HepG2 (cell line): ENCODE measurements at regions not wholly inside any gene's neighbourhood (a gene's known extent, or its start where the extent isn't known, plus 50 kb on each side); places are given as distances from the start of the nearest gene placed in this dataset.

Experiments
- ATAC-seq: fragments of 200-7000 bp; cut with Tn5 transposase; 3 replicates; pipeline ENCODE4 v1.9.1; 2020; ENCODE audit warnings: mild to moderate bottlenecking, moderate library complexity
- BruUV-seq: library from RNA; stranded (reverse); fragments of 400-500 nt; replicated peaks from 2 replicates; lab custom pipeline; 2021; lab: Mats Ljungman, UMichigan
- CTCF ChIA-PET: fragments of 300-600 bp; formaldehyde crosslinking; extraction: SDS; loops from one replicate; lab custom pipeline; 2021; ENCODE audit warnings: low total read pairs, inconsistent platforms, low intra/inter-chr PET ratio; lab: Yijun Ruan, JAX
- POLR2A ChIA-PET: fragments of 350-600 bp; sonication (Branson Sonifier 250); formaldehyde crosslinking; loops from one replicate; lab custom pipeline; 2020; ENCODE audit warnings: antibody characterized with exemption, inconsistent platforms; lab: Yijun Ruan, JAX
- DNase-seq: peaks from one replicate; pipeline ENCODE4 v3.0.0-alpha.2; 2015; ENCODE audit warnings: low spot score
- FAIRE-seq: peaks from 3 replicates; lab custom pipeline; 2011; peaks lifted over from hg19 to GRCh38; lab: Jason Lieb, UNC
- H2AFZ ChIP-seq: one replicate; pipeline ENCODE4 v1.6.1; 2011; ENCODE audit warnings: low read length, inconsistent platforms
- H3K27ac ChIP-seq: fragments of 300-600 bp; 3 replicates; pipeline ENCODE4 v1.8.0; 2011; ENCODE audit warnings: mixed run types, mild to moderate bottlenecking, mixed read lengths, low read length, inconsistent platforms; ENCODE audit not compliant: insufficient read depth; ENCODE audit errors: extremely low read length
- H3K27me3 ChIP-seq, 2 experiments: fragments of 200-600 bp in 1 of 2; 2 replicates in 1 of 2; 3 replicates in 1 of 2; pipeline versions ENCODE4 v1.6.0 to v1.8.0; 2011; ENCODE audit warnings: low read length in 2 of 2, mild to moderate bottlenecking in 2 of 2, moderate library complexity in 2 of 2, inconsistent platforms in 1 of 2; ENCODE audit not compliant: insufficient read depth in 2 of 2, control insufficient read depth in 1 of 2
- H3K36me3 ChIP-seq, 2 experiments: fragments of 200-600 bp in 1 of 2; replicated peaks in 1 of 2; 2 replicates in 1 of 2; 3 replicates in 1 of 2; pipeline versions ENCODE4 v1.5.1 to v1.8.0; 2011; ENCODE audit warnings: low read length in 2 of 2, inconsistent platforms in 1 of 2; ENCODE audit not compliant: insufficient read depth in 2 of 2, control insufficient read depth in 1 of 2
- H3K4me1 ChIP-seq: 2 replicates; pipeline ENCODE4 v1.5.1; 2012; ENCODE audit warnings: low read length, inconsistent platforms; ENCODE audit not compliant: insufficient read depth
- H3K4me2 ChIP-seq: 2 replicates; pipeline ENCODE4 v1.6.0; 2011; ENCODE audit warnings: low read depth, low read length, inconsistent platforms
- H3K4me3 ChIP-seq, 3 experiments: fragments of 200-600 bp in 1 of 3; sonication (generic), shearing (Covaris generic) in 1 of 3; replicated peaks in 1 of 3; 2 replicates each; pipeline ENCODE4 v1.5.1; 2011 to 2016; ENCODE audit warnings: low read length in 3 of 3, inconsistent platforms in 2 of 3, low read depth in 2 of 3, mild to moderate bottlenecking in 2 of 3, control low read depth in 1 of 3, mixed read lengths in 1 of 3; ENCODE audit not compliant: insufficient read depth in 1 of 3
- H3K79me2 ChIP-seq: one replicate; pipeline ENCODE4 v1.6.1; 2011; ENCODE audit warnings: low read length, inconsistent platforms; ENCODE audit not compliant: insufficient read depth
- H3K9ac ChIP-seq: 2 replicates; pipeline ENCODE4 v1.6.0; 2011; ENCODE audit warnings: mild to moderate bottlenecking, low read depth, low read length, inconsistent platforms; ENCODE audit not compliant: insufficient read depth
- H3K9me3 ChIP-seq: 2 replicates; pipeline ENCODE4 v1.5.1; 2012; ENCODE audit warnings: mild to moderate bottlenecking, low read length
- H4K20me1 ChIP-seq: 2 replicates; pipeline ENCODE4 v1.6.0; 2011; ENCODE audit warnings: inconsistent platforms, mild to moderate bottlenecking, low read length, moderate library complexity; ENCODE audit not compliant: insufficient read depth
- FOXP1 ChIP-seq, 2 experiments: fragments of 450-650 bp in 1 of 2; IDR thresholded peaks; 2 replicates each; pipeline ENCODE4 v1.6.1; 2017 to 2018; ENCODE audit warnings: antibody characterized with exemption in 1 of 2
- HNF4A ChIP-seq: sonication (generic); formaldehyde crosslinking; IDR thresholded peaks from 2 replicates; pipeline ENCODE4 v1.4.0; 2020; ENCODE audit warnings: missing genetic modification reagents
- HOXA9 ChIP-seq: sonication (generic); formaldehyde crosslinking; IDR thresholded peaks from 2 replicates; pipeline ENCODE4 v1.8.1; 2022; ENCODE audit warnings: missing genetic modification reagents, mild to moderate bottlenecking, moderate library complexity, borderline replicate concordance
- JUND ChIP-seq: sonication (generic); formaldehyde crosslinking; IDR thresholded peaks from 2 replicates; pipeline ENCODE4 v1.8.0; 2022; ENCODE audit warnings: mild to moderate bottlenecking, missing genetic modification reagents
- KDM4B ChIP-seq: sonication (generic); formaldehyde crosslinking; IDR thresholded peaks from 2 replicates; pipeline ENCODE4 v1.4.0; 2020; ENCODE audit warnings: missing genetic modification reagents
- PHF20 ChIP-seq: sonication (generic); formaldehyde crosslinking; IDR thresholded peaks from 2 replicates; pipeline ENCODE4 v1.5.0; 2020; ENCODE audit warnings: mild to moderate bottlenecking, missing genetic modification reagents
- STAG1 ChIP-seq: sonication (generic); formaldehyde crosslinking; IDR thresholded peaks from 2 replicates; pipeline ENCODE4 v1.4.0; 2020; ENCODE audit warnings: missing genetic modification reagents
- TBX3 ChIP-seq: fragments of 450-650 bp; IDR thresholded peaks from 2 replicates; pipeline ENCODE4 v1.6.1; 2017; ENCODE audit warnings: antibody characterized with exemption, mild to moderate bottlenecking, inconsistent platforms, borderline replicate concordance
- ZFP82 ChIP-seq: sonication (generic); formaldehyde crosslinking; IDR thresholded peaks from 2 replicates; pipeline ENCODE4 v1.5.1; 2020; ENCODE audit warnings: mild to moderate bottlenecking, missing genetic modification reagents, borderline replicate concordance
- ZNF558 ChIP-seq: sonication (generic); formaldehyde crosslinking; IDR thresholded peaks from 2 replicates; pipeline ENCODE4 v1.9.0; 2022; ENCODE audit warnings: mild to moderate bottlenecking, missing genetic modification reagents, borderline replicate concordance
- ZNF569 ChIP-seq: sonication (generic); formaldehyde crosslinking; IDR thresholded peaks from 2 replicates; pipeline ENCODE4 v1.5.0; 2020; ENCODE audit warnings: mild to moderate bottlenecking, missing genetic modification reagents, moderate library complexity, borderline replicate concordance
- ZNF598 ChIP-seq: sonication (generic); formaldehyde crosslinking; IDR thresholded peaks from 2 replicates; pipeline ENCODE4 v1.5.1; 2020; ENCODE audit warnings: mild to moderate bottlenecking, missing genetic modification reagents, borderline replicate concordance
- ZNF749 ChIP-seq: sonication (generic); formaldehyde crosslinking; IDR thresholded peaks from 2 replicates; pipeline ENCODE4 v1.8.0; 2022; ENCODE audit warnings: mild to moderate bottlenecking, missing genetic modification reagents, moderate library complexity, borderline replicate concordance
- ZNF816 ChIP-seq: sonication (generic); formaldehyde crosslinking; IDR thresholded peaks from 2 replicates; pipeline ENCODE4 v1.8.0; 2022; ENCODE audit warnings: missing genetic modification reagents, mild to moderate bottlenecking, borderline replicate concordance
- ZNF839 ChIP-seq: sonication (generic); formaldehyde crosslinking; IDR thresholded peaks from 2 replicates; pipeline ENCODE4 v1.4.0; 2020; ENCODE audit warnings: missing genetic modification reagents, mild to moderate bottlenecking, borderline replicate concordance
- ZNF841 ChIP-seq: sonication (generic); formaldehyde crosslinking; IDR thresholded peaks from 2 replicates; pipeline ENCODE4 v1.8.1; 2023; ENCODE audit warnings: missing genetic modification reagents, borderline replicate concordance
- WGBS: methylation state at CpG from one replicate; pipeline ENCODE4 v1.1.6; 2017; ENCODE audit warnings: low lambda C conversion rate; 5-methylcytosine and 5-hydroxymethylcytosine counted together
- in situ Hi-C: cut with HindIII; loops from 2 replicates; pipeline ENCODE4 v1.10.0; 2017; ENCODE audit warnings: low pct_unique_long_range_greater_than_20kb; ENCODE audit not compliant: extremely low pct_ligation_motif_present
- intact Hi-C: fragments of 100-400 bp; cut with micrococcal nuclease; formaldehyde crosslinking; loops from one replicate; pipeline ENCODE4 v1.10.0; 2022; ENCODE audit not compliant: unreplicated experiment
- TF ChIP-seq, protein P1 (sequence below): IDR thresholded peaks from 2 replicates; pipeline ENCODE4 v1.6.1; 2012; ENCODE audit warnings: inconsistent platforms
- TF ChIP-seq, protein P2 (sequence below): sonication (generic); formaldehyde crosslinking; IDR thresholded peaks from 2 replicates; pipeline ENCODE4 v1.4.0; 2020; ENCODE audit warnings: missing genetic modification reagents
- TF ChIP-seq, protein P3 (sequence below): sonication (generic); formaldehyde crosslinking; IDR thresholded peaks from 2 replicates; pipeline ENCODE4 v1.8.0; 2022; ENCODE audit warnings: mild to moderate bottlenecking, missing genetic modification reagents, moderate library complexity
- TF ChIP-seq, protein P4 (sequence below): sonication (generic); formaldehyde crosslinking; IDR thresholded peaks from 2 replicates; pipeline ENCODE4 v1.5.0; 2020; ENCODE audit warnings: missing genetic modification reagents

DNA sequence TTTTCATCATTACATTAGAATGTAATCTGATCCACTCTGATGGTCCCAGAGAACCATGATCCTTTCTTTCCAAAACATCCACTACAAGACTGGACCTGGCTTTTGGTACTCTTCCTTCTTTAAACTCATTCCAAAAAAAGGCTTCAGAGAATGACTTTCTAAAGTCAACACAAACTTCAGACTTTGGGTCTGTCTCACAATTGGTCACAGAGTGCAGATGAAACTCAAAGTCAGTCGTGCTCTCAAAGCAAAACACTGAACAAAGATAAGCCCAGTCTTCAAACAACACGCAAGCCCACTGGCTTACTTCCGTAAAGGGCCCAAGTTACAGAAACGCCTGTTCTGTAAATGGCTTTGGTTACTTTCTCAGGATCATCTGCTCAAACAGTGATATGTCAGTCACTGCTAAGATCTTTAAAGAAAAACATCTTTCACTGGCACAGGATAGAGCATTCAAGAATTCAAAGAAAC lies 250.9 kb upstream of the MKLN1 start:
- ATAC-seq (peak; percentile 99), DNase-seq (peak; percentile 95), FAIRE-seq (peak; percentile 98)
- Histone ChIP-seq H3K9me3 (no peaks in the 10 kb centered on the region), H3K79me2 (peaks cover 76% of the 10 kb centered on the region), H3K4me3 (no peak overlapping the region), H3K27me3 (no peaks in the 10 kb centered on the region), H3K9ac (no peak overlapping the region), H3K4me2 (peak overlapping the region; percentile 27), H3K4me1 (peaks cover 94% of the 10 kb centered on the region), H2AFZ (no peak overlapping the region), H3K27ac (peak overlapping the region; percentile 43), H3K36me3 (peaks cover 1 to 18% of the 10 kb centered on the region in 2 experiments; a peak in 3 of 5 replicates), H4K20me1 (no peaks in the 10 kb centered on the region; the same call in 1 of the 2 replicates)
- WGBS, result 2% methylated on average over 4 of the region's 4 CpGs
- intact Hi-C loops, result no loop called here
- in situ Hi-C loops, result no loop called here
- no TSS peak for BruUV-seq
- ChIA-PET POLR2A (no interaction called here), CTCF (no interaction called here)
- no peak for TF ChIP-seq FOXP1 (IDR thresholded peaks at IDR 0.05)
- TF ChIP-seq FOXP1 (CRISPR knock-in tag; IDR thresholded peaks at IDR 0.05), result peak; percentile 73
- no peak for TF ChIP-seq ZNF749 (CRISPR knock-in tag)
- no peak for TF ChIP-seq ZFP82 (CRISPR knock-in tag)
- no peak for TF ChIP-seq ZNF569 (CRISPR knock-in tag)
- TF ChIP-seq JUND (CRISPR knock-in tag), result no peak
- TF ChIP-seq ZNF598 (CRISPR knock-in tag), result no peak
- peak; percentile 30 for TF ChIP-seq STAG1
- TF ChIP-seq, protein P1, sequence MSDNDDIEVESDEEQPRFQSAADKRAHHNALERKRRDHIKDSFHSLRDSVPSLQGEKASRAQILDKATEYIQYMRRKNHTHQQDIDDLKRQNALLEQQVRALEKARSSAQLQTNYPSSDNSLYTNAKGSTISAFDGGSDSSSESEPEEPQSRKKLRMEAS, result peak; percentile 64; the same call in 1 of the 2 replicates
- no peak for TF ChIP-seq KDM4B (CRISPR knock-in tag)
- no peak for TF ChIP-seq ZNF841 (CRISPR knock-in tag)
- no peak for TF ChIP-seq PHF20
- TF ChIP-seq, protein P2, sequence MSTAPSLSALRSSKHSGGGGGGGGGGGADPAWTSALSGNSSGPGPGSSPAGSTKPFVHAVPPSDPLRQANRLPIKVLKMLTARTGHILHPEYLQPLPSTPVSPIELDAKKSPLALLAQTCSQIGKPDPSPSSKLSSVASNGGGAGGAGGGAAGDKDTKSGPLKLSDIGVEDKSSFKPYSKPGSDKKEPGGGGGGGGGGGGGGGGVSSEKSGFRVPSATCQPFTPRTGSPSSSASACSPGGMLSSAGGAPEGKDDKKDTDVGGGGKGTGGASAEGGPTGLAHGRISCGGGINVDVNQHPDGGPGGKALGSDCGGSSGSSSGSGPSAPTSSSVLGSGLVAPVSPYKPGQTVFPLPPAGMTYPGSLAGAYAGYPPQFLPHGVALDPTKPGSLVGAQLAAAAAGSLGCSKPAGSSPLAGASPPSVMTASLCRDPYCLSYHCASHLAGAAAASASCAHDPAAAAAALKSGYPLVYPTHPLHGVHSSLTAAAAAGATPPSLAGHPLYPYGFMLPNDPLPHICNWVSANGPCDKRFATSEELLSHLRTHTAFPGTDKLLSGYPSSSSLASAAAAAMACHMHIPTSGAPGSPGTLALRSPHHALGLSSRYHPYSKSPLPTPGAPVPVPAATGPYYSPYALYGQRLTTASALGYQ (CRISPR knock-in tag), result peak; percentile 87; the same call in 1 of the 2 replicates
- TF ChIP-seq HOXA9, result no peak
- no peak for TF ChIP-seq ZNF839 (CRISPR knock-in tag)
- TF ChIP-seq HNF4A (CRISPR knock-in tag), result peak; percentile 94
- TF ChIP-seq, protein P3, sequence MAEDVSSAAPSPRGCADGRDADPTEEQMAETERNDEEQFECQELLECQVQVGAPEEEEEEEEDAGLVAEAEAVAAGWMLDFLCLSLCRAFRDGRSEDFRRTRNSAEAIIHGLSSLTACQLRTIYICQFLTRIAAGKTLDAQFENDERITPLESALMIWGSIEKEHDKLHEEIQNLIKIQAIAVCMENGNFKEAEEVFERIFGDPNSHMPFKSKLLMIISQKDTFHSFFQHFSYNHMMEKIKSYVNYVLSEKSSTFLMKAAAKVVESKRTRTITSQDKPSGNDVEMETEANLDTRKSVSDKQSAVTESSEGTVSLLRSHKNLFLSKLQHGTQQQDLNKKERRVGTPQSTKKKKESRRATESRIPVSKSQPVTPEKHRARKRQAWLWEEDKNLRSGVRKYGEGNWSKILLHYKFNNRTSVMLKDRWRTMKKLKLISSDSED (CRISPR knock-in tag), result no peak
- no peak for TF ChIP-seq TBX3
- TF ChIP-seq, protein P4, sequence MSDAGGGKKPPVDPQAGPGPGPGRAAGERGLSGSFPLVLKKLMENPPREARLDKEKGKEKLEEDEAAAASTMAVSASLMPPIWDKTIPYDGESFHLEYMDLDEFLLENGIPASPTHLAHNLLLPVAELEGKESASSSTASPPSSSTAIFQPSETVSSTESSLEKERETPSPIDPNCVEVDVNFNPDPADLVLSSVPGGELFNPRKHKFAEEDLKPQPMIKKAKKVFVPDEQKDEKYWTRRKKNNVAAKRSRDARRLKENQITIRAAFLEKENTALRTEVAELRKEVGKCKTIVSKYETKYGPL, result no peak
- TF ChIP-seq ZNF816 (CRISPR knock-in tag), result no peak; the same call in 1 of the 2 replicates
- no peak for TF ChIP-seq ZNF558 (CRISPR knock-in tag)
